Glomerular visceral epithelial cell (primary cell): ENCODE measurements at regions not wholly inside any gene's neighbourhood (a gene's known extent, or its start where the extent isn't known, plus 50 kb on each side); places are given as distances from the start of the nearest gene placed in this dataset.

Source experiments
- DNase-seq: peaks from one replicate; pipeline ENCODE4 v3.0.0-alpha.2; 2016; ENCODE audit errors: extremely low spot score

DNA sequence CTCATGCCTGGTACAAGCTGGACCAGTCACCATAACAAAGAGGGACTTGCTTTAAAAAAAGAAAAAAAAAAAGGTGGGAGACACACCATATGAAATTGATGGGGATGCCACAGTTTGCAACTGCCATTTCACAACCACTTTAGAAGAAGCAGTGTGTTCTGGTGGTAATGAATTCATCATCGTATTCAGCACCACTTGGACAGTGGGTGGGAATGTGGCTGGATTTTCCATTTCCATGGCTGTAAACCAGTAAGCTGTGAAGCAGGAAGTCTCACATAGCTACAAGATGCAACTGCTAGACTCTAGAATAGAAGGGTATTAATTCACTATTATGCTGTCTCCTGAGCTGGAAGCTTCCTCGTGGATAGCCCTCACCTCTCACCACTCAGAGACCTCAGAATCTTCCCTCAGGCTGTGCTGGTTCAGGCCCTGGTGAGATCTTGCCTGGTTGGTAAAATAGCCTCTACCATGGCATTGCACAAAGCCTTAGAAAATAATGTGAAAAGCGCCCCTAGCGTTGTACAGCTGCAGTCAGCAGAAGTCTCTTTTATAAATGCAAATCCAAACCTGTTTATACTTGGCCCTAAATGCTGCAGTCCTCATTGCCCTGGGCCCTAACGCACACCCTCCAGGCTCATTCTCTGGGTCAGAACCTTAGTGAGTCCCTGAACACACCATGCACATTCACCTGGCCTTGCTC, 150.7 kb downstream of the KCTD15 start:
- DNase-seq = no peak

DNA sequence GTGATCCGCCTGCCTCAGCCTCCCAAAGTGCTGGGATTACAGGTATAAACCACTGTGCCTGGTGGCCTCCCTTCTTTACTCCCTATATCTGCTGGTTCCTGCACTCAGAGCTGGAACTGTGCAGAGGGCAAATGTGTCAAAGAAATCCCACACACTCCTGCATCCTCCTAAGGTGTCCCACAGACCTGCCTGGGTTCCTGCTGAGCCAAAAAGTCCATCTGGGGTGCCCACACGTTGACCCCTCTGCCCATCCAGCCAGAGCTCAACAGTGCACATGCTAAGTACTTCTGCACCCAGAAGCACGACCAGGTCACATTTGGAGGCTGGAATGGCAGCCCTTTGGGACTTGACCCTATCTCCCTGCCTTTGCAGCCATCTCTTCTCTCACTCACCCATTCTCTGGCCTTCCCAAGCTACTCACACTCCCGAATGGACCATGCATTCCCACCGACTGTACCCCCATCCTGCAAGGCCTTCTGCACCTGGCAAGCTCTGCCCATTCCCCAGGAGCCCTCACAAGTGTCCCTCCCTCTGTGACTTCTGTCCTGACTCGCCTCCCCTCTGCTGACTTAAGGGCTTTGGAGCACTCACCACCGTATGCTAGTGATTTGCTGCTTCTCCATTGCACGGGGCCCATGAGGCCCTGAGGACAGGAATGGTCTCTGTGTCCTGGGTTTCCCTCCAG, 152.1 kb downstream of the KCTD15 start:
- no peak for DNase-seq

GRCh38 chr19:33950091-33950750, 153.6 kb downstream of the KCTD15 start:
- no peak for DNase-seq

DNA sequence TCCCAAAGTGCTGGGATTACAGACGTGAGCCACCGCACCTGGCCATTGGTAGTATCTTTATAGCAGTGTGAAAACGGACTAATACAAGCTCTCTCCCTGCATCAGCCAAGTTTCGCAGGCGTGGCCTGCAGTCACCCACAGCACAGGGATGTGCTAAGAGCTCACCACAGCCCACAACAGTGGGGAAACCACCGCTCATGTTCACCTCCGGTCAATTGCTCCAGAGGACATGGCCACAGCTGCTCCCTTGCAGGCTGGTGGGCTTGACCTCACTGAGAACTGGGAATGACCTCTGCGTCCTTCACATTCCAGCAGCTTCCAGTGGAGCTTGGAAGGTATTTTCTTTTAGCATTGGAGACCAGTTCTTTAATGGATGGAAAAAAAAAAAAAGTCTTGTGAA, 156.4 kb downstream of the KCTD15 start:
- no peak for DNase-seq

GRCh38 chr19:33953592-33953991, 156.9 kb downstream of the KCTD15 start:
- DNase-seq = no peak

DNA sequence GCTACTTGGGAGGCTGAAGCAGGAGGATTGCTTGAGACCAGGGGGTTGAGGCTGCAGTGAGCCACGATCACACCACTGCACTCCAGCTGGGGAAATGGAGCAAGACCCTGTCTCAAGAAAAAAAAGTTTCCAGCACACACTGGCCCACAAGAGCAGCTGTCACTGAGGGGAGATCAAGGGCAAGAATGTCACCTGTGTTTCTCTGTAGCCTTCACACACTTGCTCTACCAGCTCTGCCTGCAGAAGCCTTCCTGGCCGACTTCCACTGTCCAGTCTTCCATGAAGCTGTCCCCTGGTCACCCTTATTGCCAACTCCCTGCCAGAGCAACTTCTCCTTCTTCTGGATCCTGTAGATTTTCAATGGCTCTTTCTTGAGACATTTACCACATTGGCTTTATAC, 158.0 kb downstream of the KCTD15 start:
- no peak for DNase-seq

- no peak for DNase-seq
These were observed 160.3 kb downstream of the KCTD15 start for GRCh38 chr19:33956941-33957340.

GRCh38 chr19:33957804-33958203, 161.1 kb downstream of the KCTD15 start:
- no peak for DNase-seq

GRCh38 chr19:33960566-33960965, 163.9 kb downstream of the KCTD15 start:
- no peak for DNase-seq

DNA sequence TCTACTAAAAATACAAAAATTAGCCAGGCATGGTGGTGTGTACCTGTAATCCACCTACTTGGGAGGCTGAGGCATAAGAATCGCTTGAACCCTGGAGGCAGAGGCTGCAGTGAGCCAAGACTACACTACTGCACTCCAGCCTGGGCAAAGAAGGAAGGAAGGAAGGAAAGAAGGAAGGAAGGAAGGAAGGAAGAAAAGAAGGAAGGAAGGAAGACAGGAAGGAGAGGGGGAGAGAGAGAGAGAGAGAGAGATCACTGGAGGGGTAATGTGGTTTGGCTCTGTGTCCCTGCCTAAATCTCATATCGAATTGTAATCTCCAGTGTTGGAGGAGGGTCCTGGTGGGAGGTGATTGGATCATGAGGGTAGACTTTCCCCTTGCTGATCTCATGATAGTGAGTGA, 165.5 kb downstream of the KCTD15 start:
- DNase-seq = no peak

- no peak for DNase-seq
These were observed 166.8 kb downstream of the KCTD15 start for GRCh38 chr19:33963514-33963913.

- no peak for DNase-seq
These were observed 174.4 kb downstream of the KCTD15 start for GRCh38 chr19:33971073-33971472.

DNA sequence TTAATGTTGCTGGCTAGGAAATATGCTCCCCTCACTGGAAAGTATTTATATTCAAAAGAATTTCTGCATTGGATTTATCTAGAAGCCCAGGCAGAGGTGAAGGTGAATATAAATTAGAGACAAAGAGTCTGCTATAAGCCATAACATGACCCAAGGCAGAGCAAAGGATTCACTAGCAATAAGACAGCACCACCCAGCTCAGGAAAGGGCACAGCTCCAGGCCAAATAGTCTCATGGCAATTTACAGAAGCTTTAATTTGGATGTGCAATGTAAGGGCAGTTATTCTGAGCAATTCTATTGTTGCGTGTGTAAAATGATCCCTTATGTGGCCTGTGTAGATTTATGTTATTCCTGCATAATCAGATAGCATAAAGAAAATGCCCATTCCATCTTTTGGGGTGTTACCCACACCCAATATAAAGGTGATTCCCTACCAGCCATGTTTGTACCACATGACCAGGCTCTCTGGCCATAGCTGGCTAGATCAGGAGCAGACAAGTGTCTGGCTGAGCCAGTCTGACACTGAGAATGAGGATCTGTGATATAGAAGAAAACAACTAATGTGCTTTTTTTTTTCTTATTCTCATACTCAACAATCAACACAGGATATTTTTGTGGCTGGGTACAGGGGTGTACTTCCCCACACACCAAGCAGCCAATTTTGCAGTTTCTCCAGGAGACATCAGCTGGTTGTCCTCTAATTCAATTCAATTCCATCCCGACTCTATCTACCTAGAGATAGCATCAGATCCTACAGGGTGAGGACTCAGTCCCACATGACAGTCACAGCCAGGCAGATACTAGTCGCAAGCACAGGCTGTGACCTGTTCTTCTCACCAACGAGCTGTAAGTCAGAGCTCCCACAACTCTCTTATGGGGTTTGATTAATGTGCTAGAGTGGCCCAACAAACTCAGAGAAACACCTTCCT, 181.4 kb downstream of the KCTD15 start:
- no peak for DNase-seq

- no peak for DNase-seq
These were observed 186.0 kb downstream of the KCTD15 start for GRCh38 chr19:33982706-33983105.

DNA sequence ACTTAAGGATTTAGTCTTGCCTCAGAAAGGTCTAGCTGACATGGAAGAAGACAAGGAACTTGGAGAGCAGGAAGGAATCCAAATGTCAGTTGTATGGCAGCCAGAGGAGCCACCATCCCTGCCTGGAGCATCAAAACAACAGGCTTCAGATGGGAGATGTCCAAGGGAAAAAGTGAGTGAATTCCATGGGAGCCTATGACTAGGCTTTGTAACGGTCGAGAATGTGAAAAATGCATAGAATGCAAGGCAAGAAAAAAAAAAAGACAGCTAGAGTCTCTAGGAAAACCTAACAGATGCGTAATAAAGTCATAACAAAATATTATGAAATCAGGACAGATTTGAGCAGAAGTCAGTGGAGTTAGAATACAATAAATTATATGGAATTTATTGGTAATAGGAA, 183.7 kb upstream of the LSM14A start:
- no peak for DNase-seq

- DNase-seq = no peak
These were observed 174.6 kb upstream of the LSM14A start for GRCh38 chr19:33997690-33998089.

DNA sequence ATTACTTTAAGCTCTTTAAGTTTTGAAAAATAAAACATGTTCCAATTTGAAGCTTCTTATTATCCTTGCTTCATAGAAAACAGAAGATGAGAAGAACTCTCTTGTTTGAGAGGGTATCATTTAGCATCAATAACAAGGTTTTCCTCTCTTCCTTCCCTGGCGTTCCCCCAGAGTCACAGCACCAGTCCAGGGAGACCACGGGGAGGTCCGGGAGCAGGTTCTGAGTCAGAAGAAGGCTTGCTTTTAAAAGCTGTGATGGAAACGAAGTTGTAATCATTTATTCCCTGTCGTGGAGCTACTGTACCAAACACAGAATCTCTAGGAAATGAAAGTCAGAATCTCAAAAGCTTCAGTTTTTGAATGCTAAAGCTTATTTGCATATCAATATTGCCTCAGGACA, 174.0 kb upstream of the LSM14A start:
- no peak for DNase-seq

DNA sequence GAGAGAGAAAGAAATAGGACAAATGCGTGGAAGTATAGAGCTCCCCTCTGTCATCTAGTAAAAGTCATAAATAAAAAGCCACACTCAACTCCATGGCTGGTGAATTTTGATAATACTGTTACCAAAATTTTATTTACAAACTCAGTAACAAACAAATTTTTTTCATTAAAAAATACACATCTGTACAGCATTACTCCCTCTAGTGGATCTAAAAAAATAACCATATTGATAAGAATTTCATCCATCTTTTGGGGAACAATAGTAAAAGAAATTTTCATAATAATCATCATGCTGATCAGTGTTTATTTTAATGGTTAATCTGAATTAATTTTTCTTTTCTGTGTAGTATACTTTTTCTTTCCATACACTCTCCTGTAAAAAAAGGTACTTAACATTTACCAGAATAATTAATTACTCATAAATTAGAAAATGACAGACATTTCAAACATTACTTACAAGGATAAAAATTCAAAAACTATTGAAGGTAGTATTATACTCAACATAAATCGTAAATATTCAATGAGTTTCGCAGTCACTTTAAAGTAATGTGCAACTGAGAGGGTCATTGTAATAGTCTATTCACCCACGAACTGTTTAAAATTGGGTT, 173.5 kb upstream of the LSM14A start:
- DNase-seq = no peak

GRCh38 chr19:34017024-34017423, 155.3 kb upstream of the LSM14A start:
- no peak for DNase-seq

- DNase-seq = no peak
These were observed 154.7 kb upstream of the LSM14A start for GRCh38 chr19:34017601-34018000.

DNA sequence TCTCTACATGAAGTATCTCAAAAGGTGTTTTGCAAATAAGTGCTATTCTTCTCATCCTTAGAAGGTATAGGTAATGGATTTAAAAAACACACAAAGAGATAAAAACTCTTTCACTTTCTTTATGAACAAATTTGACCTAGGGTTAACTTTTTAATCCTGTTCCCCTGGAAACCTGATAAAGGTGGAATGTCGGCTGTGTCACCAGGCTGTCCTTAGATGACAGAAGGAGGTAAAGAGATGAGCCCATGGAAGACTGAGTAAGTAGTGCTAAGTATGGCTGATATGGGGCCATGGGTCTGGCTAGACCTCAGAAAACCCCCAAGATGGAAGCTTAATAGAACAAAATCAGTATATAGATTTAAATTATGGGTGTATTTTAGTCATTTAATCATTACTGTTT, 153.8 kb upstream of the LSM14A start:
- no peak for DNase-seq

- no peak for DNase-seq
These were observed 148.9 kb upstream of the LSM14A start for GRCh38 chr19:34023381-34023780.
